Fibroblast of lung (primary cell): ENCODE measurements at regions not wholly inside any gene's neighbourhood (a gene's known extent, or its start where the extent isn't known, plus 50 kb on each side); places are given as distances from the start of the nearest gene placed in this dataset.
A peak's percentile ranks its signal among the peaks of the same experiment; 100 is the strongest.

Experiments
- DNase-seq, 2 donors: peaks; one replicate each; pipeline versions ENCODE4 v3.0.0 to v3.0.0-alpha.2; 2010; ENCODE audit warnings: low read depth in 2 of 2
- H2AFZ ChIP-seq: 2 replicates; pipeline ENCODE4 v1.5.1; 2012; ENCODE audit warnings: low read length, control low read depth, inconsistent platforms
- H3K27ac ChIP-seq: 2 replicates; pipeline ENCODE4 v1.5.1; 2011; ENCODE audit warnings: low read length, control low read depth; ENCODE audit not compliant: insufficient read depth
- H3K27me3 ChIP-seq: 2 replicates; pipeline ENCODE4 v1.5.1; 2011; ENCODE audit warnings: mild to moderate bottlenecking, low read length; ENCODE audit not compliant: control insufficient read depth, insufficient read depth
- H3K36me3 ChIP-seq: 2 replicates; pipeline ENCODE4 v1.5.1; 2011; ENCODE audit warnings: low read length; ENCODE audit not compliant: control insufficient read depth, insufficient read depth
- H3K4me1 ChIP-seq: 2 replicates; pipeline ENCODE4 v1.5.1; 2011; ENCODE audit warnings: low read length; ENCODE audit not compliant: control insufficient read depth, insufficient read depth; ENCODE audit errors: extremely low read depth
- H3K4me2 ChIP-seq: 2 replicates; pipeline ENCODE4 v1.5.1; 2011; ENCODE audit warnings: low read length, control low read depth; ENCODE audit not compliant: insufficient read depth; ENCODE audit errors: extremely low read depth
- H3K4me3 ChIP-seq, 4 experiments: fragments of 200-600 bp in 1 of 4; sonication (generic) in 1 of 4; replicated peaks in 1 of 4; 2 replicates each; pipeline ENCODE4 v1.5.1; 2011 to 2016; ENCODE audit warnings: low read length in 4 of 4, low read depth in 3 of 4, mild to moderate bottlenecking in 3 of 4, control low read depth in 2 of 4, inconsistent platforms in 1 of 4, mixed read lengths in 1 of 4; ENCODE audit not compliant: insufficient read depth in 1 of 4; ENCODE audit errors: control extremely low read depth in 1 of 4
- H3K79me2 ChIP-seq: 2 replicates; pipeline ENCODE4 v1.5.1; 2012; ENCODE audit warnings: mild to moderate bottlenecking, low read length, inconsistent platforms; ENCODE audit not compliant: control insufficient read depth, insufficient read depth
- H3K9ac ChIP-seq: 2 replicates; pipeline ENCODE4 v1.5.1; 2011; ENCODE audit warnings: mild to moderate bottlenecking, low read length, control low read depth; ENCODE audit not compliant: insufficient read depth
- H3K9me3 ChIP-seq: 2 replicates; pipeline ENCODE4 v1.5.1; 2012; ENCODE audit warnings: low read depth, low read length; ENCODE audit not compliant: control insufficient read depth, insufficient read depth
- H4K20me1 ChIP-seq: 2 replicates; pipeline ENCODE4 v1.5.1; 2011; ENCODE audit warnings: low read length; ENCODE audit not compliant: control insufficient read depth, insufficient read depth; ENCODE audit errors: extremely low read depth
- EZH2 ChIP-seq: IDR thresholded peaks from 2 replicates; pipeline ENCODE4 v1.5.1; 2012; ENCODE audit warnings: low read length, control low read depth, mild to moderate bottlenecking; ENCODE audit errors: missing control alignments
- TF ChIP-seq, protein P1 (sequence below), 2 donors: IDR thresholded peaks in 1 of 2; conservative IDR thresholded peaks in 1 of 2; 1 replicate in 1 of 2; 2 replicates in 1 of 2; pipeline ENCODE4 v1.5.1; 2011 to 2012; ENCODE audit warnings: low read length in 2 of 2, control low read depth in 1 of 2, inconsistent platforms in 1 of 2, low read depth in 1 of 2, mild to moderate bottlenecking in 1 of 2

DNA sequence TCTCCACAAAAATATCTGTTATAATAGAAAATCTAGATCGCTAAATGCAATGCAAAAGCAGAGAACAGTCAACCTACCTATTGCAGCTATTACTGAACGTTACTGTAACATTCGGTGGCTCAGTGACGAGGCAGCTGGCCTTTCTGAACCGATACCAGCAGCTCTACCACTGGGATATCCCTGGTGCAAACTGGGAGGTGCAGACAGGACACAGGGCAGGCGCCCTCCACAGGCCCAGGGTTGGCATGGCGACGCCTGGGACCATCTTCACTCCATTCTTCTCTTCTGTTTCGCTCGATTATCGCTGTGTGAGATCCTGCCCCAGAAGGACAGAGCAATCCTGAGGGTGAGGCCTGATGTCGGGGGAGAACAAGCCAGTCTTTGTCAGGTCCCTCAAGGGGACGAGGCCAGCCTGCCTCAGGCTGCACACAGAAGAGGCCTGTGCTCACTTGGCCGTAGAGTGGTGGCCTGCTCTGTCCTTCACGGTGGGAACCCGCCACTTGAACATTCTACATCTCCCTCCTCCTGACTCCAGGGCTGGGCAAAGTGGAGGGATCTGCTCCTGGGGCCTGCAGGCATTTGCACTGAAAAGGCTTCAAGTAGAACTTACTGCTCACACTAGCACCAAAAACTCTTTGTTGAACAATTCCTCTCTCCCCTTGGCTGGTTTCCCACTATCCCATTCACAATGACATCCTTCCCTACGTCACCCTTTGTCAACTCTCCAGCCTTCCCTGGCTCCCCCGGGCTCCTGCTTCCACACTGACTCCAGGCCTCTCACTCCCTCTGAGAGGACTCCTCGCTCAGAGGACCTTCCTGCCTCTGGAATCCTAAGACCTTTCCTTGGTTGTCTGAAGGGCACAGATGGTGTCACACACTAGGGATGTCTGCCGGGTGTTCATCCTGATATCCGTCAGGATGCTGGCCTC, 49.7 kb downstream of the CYRIA start:
- Histone ChIP-seq H3K4me1 (no peaks in the 10 kb centered on the region), H2AFZ (no peak overlapping the region), H3K27ac (no peak overlapping the region), H3K9me3 (no peaks in the 10 kb centered on the region), H4K20me1 (no peaks in the 10 kb centered on the region), H3K9ac (no peak overlapping the region), H3K4me2 (no peak overlapping the region), H3K27me3 (no peaks in the 10 kb centered on the region), H3K4me3 (no peak overlapping the region), H3K36me3 (no peaks in the 10 kb centered on the region), H3K79me2 (no peaks in the 10 kb centered on the region)
- TF ChIP-seq, protein P1, sequence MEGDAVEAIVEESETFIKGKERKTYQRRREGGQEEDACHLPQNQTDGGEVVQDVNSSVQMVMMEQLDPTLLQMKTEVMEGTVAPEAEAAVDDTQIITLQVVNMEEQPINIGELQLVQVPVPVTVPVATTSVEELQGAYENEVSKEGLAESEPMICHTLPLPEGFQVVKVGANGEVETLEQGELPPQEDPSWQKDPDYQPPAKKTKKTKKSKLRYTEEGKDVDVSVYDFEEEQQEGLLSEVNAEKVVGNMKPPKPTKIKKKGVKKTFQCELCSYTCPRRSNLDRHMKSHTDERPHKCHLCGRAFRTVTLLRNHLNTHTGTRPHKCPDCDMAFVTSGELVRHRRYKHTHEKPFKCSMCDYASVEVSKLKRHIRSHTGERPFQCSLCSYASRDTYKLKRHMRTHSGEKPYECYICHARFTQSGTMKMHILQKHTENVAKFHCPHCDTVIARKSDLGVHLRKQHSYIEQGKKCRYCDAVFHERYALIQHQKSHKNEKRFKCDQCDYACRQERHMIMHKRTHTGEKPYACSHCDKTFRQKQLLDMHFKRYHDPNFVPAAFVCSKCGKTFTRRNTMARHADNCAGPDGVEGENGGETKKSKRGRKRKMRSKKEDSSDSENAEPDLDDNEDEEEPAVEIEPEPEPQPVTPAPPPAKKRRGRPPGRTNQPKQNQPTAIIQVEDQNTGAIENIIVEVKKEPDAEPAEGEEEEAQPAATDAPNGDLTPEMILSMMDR (conservative IDR thresholded peaks at IDR 0.05 in 1 of 2, IDR thresholded peaks at IDR 0.05 in 1 of 2; ENCODE audit: low read depth in 1 of 2, low read length in 2 of 2) = no peak
- TF ChIP-seq EZH2 = no peak
- no peak for DNase-seq

DNA sequence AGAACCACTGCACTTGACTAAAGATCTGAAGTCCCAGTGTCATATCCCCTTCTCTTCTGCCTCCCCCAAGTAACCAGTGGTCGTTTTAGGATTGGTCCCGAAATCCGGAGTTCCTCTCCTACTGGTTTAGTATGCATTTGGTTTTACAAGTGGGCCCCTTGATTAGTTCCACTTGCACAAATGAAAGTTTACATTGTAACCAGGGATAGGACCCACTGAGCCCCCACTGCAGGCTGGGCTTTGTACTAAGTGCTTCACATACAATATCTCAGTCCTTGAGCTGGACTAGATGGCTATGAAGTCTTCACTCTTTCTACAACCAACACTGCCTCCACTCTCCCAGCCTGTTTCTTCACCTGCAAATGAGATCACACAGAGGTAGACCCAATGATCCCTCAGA, 50.4 kb downstream of the CYRIA start:
- Histone ChIP-seq H3K79me2 (no peaks in the 10 kb centered on the region), H3K4me2 (no peak overlapping the region), H2AFZ (no peak overlapping the region), H3K27ac (no peak overlapping the region), H4K20me1 (no peaks in the 10 kb centered on the region), H3K4me3 (no peak overlapping the region), H3K4me1 (no peaks in the 10 kb centered on the region), H3K9me3 (no peaks in the 10 kb centered on the region), H3K27me3 (no peaks in the 10 kb centered on the region), H3K36me3 (no peaks in the 10 kb centered on the region), H3K9ac (no peak overlapping the region)
- TF ChIP-seq EZH2 = no peak
- TF ChIP-seq, protein P1 (conservative IDR thresholded peaks at IDR 0.05 in 1 of 2, IDR thresholded peaks at IDR 0.05 in 1 of 2; ENCODE audit: low read depth in 1 of 2, low read length in 2 of 2) = no peak
- DNase-seq = no peak

DNA sequence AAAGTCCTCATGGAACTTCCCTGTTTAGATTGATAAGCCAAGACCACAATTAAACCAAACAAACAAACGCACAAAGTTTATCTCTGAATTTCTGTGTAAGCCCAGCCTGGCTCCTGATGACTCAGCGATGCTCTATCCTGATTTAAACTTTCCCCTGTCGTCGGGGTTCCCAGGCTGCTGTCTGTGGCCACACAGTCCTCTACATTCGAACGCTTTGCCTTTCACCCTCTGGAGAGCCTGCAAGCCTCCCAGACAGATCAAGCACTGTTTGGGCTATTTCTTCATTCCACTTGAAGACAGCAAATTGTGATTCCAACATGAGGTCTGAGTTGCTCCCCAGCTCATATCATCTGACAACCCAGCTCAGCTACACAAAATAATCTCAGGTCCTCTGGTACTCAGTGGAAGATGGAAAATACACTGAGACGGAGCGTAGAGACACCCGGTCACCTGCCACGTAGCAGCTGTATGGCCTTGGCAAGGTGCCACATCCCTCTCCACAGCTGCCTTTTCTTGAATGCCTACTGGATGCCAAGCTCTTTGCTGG, 51.2 kb downstream of the CYRIA start:
- H3K27ac ChIP-seq = no peak overlapping the region
- H3K4me1 ChIP-seq = no peaks in the 10 kb centered on the region
- no peak overlapping the region for H3K4me2 ChIP-seq

More for the DNA sequence above, 51.2 kb downstream of the CYRIA start:
- no peaks in the 10 kb centered on the region for H3K9me3 ChIP-seq
- H4K20me1 ChIP-seq = no peaks in the 10 kb centered on the region
- H3K79me2 ChIP-seq = no peaks in the 10 kb centered on the region
- DNase-seq = peak; percentile 26 to 31
- H3K27me3 ChIP-seq = no peaks in the 10 kb centered on the region
- H3K9ac ChIP-seq = no peak overlapping the region
- H3K36me3 ChIP-seq = no peaks in the 10 kb centered on the region
- no peak overlapping the region for H3K4me3 ChIP-seq
- TF ChIP-seq EZH2 = no peak
- TF ChIP-seq, protein P1 (conservative IDR thresholded peaks at IDR 0.05 in 1 of 2, IDR thresholded peaks at IDR 0.05 in 1 of 2; ENCODE audit: low read depth in 1 of 2, low read length in 2 of 2) = no peak
- H2AFZ ChIP-seq = no peak overlapping the region
